ENCODE measurements at regions not wholly inside any gene's neighbourhood (a gene's known extent, or its start where the extent isn't known, plus 50 kb on each side); places are given as distances from the start of the nearest gene placed in this dataset.

- TF ChIP-seq, protein P1, sequence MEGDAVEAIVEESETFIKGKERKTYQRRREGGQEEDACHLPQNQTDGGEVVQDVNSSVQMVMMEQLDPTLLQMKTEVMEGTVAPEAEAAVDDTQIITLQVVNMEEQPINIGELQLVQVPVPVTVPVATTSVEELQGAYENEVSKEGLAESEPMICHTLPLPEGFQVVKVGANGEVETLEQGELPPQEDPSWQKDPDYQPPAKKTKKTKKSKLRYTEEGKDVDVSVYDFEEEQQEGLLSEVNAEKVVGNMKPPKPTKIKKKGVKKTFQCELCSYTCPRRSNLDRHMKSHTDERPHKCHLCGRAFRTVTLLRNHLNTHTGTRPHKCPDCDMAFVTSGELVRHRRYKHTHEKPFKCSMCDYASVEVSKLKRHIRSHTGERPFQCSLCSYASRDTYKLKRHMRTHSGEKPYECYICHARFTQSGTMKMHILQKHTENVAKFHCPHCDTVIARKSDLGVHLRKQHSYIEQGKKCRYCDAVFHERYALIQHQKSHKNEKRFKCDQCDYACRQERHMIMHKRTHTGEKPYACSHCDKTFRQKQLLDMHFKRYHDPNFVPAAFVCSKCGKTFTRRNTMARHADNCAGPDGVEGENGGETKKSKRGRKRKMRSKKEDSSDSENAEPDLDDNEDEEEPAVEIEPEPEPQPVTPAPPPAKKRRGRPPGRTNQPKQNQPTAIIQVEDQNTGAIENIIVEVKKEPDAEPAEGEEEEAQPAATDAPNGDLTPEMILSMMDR (conservative IDR thresholded peaks at IDR 0.05) = no peak
- no peak for TF ChIP-seq EZH2 (IDR thresholded peaks at IDR 0.05; ENCODE audit: low read depth)
Observed at GRCh38 chrX:43513085-43513484, 143.0 kb upstream of the MAOA start.
